ENCODE measurements at regions not wholly inside any gene's neighbourhood (a gene's known extent, or its start where the extent isn't known, plus 50 kb on each side); places are given as distances from the start of the nearest gene placed in this dataset.
A peak's percentile ranks its signal among the peaks of the same experiment; 100 is the strongest.

GRCh38 chr11:106457727-106458126, 380.3 kb downstream of the AASDHPPT start:
- DNase-seq (ENCODE audit: low read depth, low spot score), result no peak

- no peak for DNase-seq (ENCODE audit: low read depth, low spot score)
These were observed 381.7 kb downstream of the AASDHPPT start for GRCh38 chr11:106459135-106459534.

- no peak for DNase-seq (ENCODE audit: low read depth, low spot score)
These were observed 383.8 kb downstream of the AASDHPPT start for GRCh38 chr11:106461148-106461691.

GRCh38 chr11:106461839-106462545, 384.5 kb downstream of the AASDHPPT start:
- DNase-seq (ENCODE audit: low read depth, low spot score), result no peak

- DNase-seq (ENCODE audit: low read depth, low spot score), result no peak
These were observed 385.7 kb downstream of the AASDHPPT start for GRCh38 chr11:106463154-106463553.

- no peak for DNase-seq (ENCODE audit: low read depth, low spot score)
These were observed 386.3 kb downstream of the AASDHPPT start for GRCh38 chr11:106463796-106464201.

GRCh38 chr11:106464728-106465127, 387.3 kb downstream of the AASDHPPT start:
- no peak for DNase-seq (ENCODE audit: low read depth, low spot score)

- DNase-seq (ENCODE audit: low read depth, low spot score), result peak; percentile 44
These were observed 389.1 kb downstream of the AASDHPPT start for GRCh38 chr11:106466521-106467080.

- DNase-seq (ENCODE audit: low read depth, low spot score), result no peak
These were observed 390.0 kb downstream of the AASDHPPT start for GRCh38 chr11:106467501-106467900.

- no peak for DNase-seq (ENCODE audit: low read depth, low spot score)
These were observed 390.6 kb downstream of the AASDHPPT start for GRCh38 chr11:106468086-106468485.

GRCh38 chr11:106468531-106468930, 391.1 kb downstream of the AASDHPPT start:
- no peak for DNase-seq (ENCODE audit: low read depth, low spot score)

GRCh38 chr11:106470230-106470629, 392.8 kb downstream of the AASDHPPT start:
- no peak for DNase-seq (ENCODE audit: low read depth, low spot score)

- DNase-seq (ENCODE audit: low read depth, low spot score), result no peak
These were observed 393.8 kb downstream of the AASDHPPT start for GRCh38 chr11:106471276-106471675.

GRCh38 chr11:106473089-106473722, 395.7 kb downstream of the AASDHPPT start:
- no peak for DNase-seq (ENCODE audit: low read depth, low spot score)

GRCh38 chr11:106474274-106474673, 396.8 kb downstream of the AASDHPPT start:
- no peak for DNase-seq (ENCODE audit: low read depth, low spot score)

GRCh38 chr11:106475181-106475580, 397.7 kb downstream of the AASDHPPT start:
- DNase-seq (ENCODE audit: low read depth, low spot score), result no peak

- DNase-seq (ENCODE audit: low read depth, low spot score), result no peak
These were observed 400.3 kb downstream of the AASDHPPT start for GRCh38 chr11:106477776-106478175.

- DNase-seq (ENCODE audit: low read depth, low spot score), result no peak
These were observed 402.2 kb downstream of the AASDHPPT start for GRCh38 chr11:106479646-106480045.

- DNase-seq (ENCODE audit: low read depth, low spot score), result no peak
These were observed 403.2 kb downstream of the AASDHPPT start for GRCh38 chr11:106480581-106481190.

GRCh38 chr11:106482917-106483785, 405.7 kb downstream of the AASDHPPT start:
- DNase-seq (ENCODE audit: low read depth, low spot score), result peak; percentile 47

GRCh38 chr11:106491751-106492150, 414.3 kb downstream of the AASDHPPT start:
- no peak for DNase-seq (ENCODE audit: low read depth, low spot score)
